HCT116 (cell line): ENCODE measurements at regions not wholly inside any gene's neighbourhood (a gene's known extent, or its start where the extent isn't known, plus 50 kb on each side); places are given as distances from the start of the nearest gene placed in this dataset.

Source experiments
- ATAC-seq: fragments of 200-7000 bp; cut with Tn5 transposase; 2 replicates; pipeline ENCODE4 v1.9.1; 2020; ENCODE audit warnings: mild to moderate bottlenecking, moderate library complexity
- BruUV-seq: library from RNA; stranded (reverse); fragments of 400-500 nt; replicated peaks from 2 replicates; lab custom pipeline; 2021; lab: Mats Ljungman, UMichigan
- CTCF ChIA-PET: fragments of 300-600 bp; sonication (Branson Sonifier 250); formaldehyde crosslinking; loops from one replicate; lab custom pipeline; 2021; ENCODE audit warnings: antibody characterized with exemption; lab: Charles Lee
- POLR2A ChIA-PET: fragments of 300-600, 350-600 bp; sonication (Branson Sonifier 250); formaldehyde crosslinking; loops from one replicate; lab custom pipeline; 2021; ENCODE audit warnings: antibody characterized with exemption; lab: Charles Lee
- RAD21 ChIA-PET, 2 experiments: fragments of 300-600 bp; sonication (Branson Sonifier 250); formaldehyde crosslinking; loops; one replicate each; lab custom pipeline; 2023; ENCODE audit warnings: low total read pairs in 2 of 2; ENCODE audit not compliant: uncharacterized antibody in 2 of 2, unreplicated experiment in 2 of 2, low non-redundant PET in 1 of 2; lab: Charles Lee
- DNase-seq: peaks from one replicate; pipeline ENCODE4 v3.0.0-alpha.2; 2010; ENCODE audit warnings: low read depth, low spot score
- H2AFZ ChIP-seq: fragments of 200-600 bp; shearing (Covaris generic), sonication (generic); 2 replicates; pipeline ENCODE4 v1.6.1; 2017; ENCODE audit warnings: low read depth, mixed run types, mixed read lengths, antibody characterized with exemption, low read length; ENCODE audit not compliant: poor library complexity, severe bottlenecking
- H3K27ac ChIP-seq: 2 replicates; pipeline ENCODE4 v1.5.1; 2012; ENCODE audit warnings: low read depth, low read length
- H3K27me3 ChIP-seq: fragments of 200-600 bp; sonication (generic); 2 replicates; pipeline ENCODE4 v1.6.1; 2016; ENCODE audit warnings: mixed run types, low read length, mixed read lengths; ENCODE audit not compliant: insufficient read depth
- H3K36me3 ChIP-seq, 2 experiments: fragments of 200-500 bp in 1 of 2; fragments of 200-600 bp in 1 of 2; sonication (Bioruptor generic) in 1 of 2; sonication (generic) in 1 of 2; 2 replicates each; pipeline versions ENCODE4 v1.5.1 to v1.6.1; 2014 to 2016; ENCODE audit warnings: low read length in 2 of 2, inconsistent platforms in 1 of 2, mixed read lengths in 1 of 2, mixed run types in 1 of 2; ENCODE audit not compliant: insufficient read depth in 2 of 2, control insufficient read depth in 1 of 2
- H3K4me1 ChIP-seq, 2 experiments: fragments of 200-600 bp in 1 of 2; sonication (generic) in 1 of 2; 2 replicates each; pipeline versions ENCODE4 v1.5.1 to v1.6.1; 2012 to 2017; ENCODE audit warnings: low read length in 2 of 2, inconsistent platforms in 1 of 2, mild to moderate bottlenecking in 1 of 2, mixed read lengths in 1 of 2, mixed run types in 1 of 2, moderate library complexity in 1 of 2; ENCODE audit not compliant: insufficient read depth in 2 of 2, control insufficient read depth in 1 of 2
- H3K4me2 ChIP-seq: fragments of 200-600 bp; sonication (generic); 2 replicates; pipeline ENCODE4 v1.6.1; 2017; ENCODE audit warnings: mixed run types, low read length, mixed read lengths
- H3K4me3 ChIP-seq, 2 experiments: fragments of 200-600 bp in 1 of 2; sonication (generic) in 1 of 2; replicated peaks in 1 of 2; 2 replicates each; pipeline ENCODE4 v1.5.1; 2011 to 2016; ENCODE audit warnings: low read length in 2 of 2, control low read depth in 1 of 2, low read depth in 1 of 2, mild to moderate bottlenecking in 1 of 2, mixed read lengths in 1 of 2, mixed run types in 1 of 2
- H3K79me2 ChIP-seq: fragments of 200-600 bp; sonication (generic); 2 replicates; pipeline ENCODE4 v1.6.1; 2017; ENCODE audit warnings: mild to moderate bottlenecking, mixed run types, low read length, moderate library complexity, mixed read lengths; ENCODE audit not compliant: insufficient read depth
- H3K9ac ChIP-seq: fragments of 200-600 bp; sonication (generic); 2 replicates; pipeline ENCODE4 v1.6.1; 2016; ENCODE audit warnings: low read length, mixed read lengths
- H3K9me2 ChIP-seq: fragments of 200-600 bp; sonication (generic), shearing (Covaris generic); 2 replicates; pipeline ENCODE4 v1.6.1; 2017; ENCODE audit warnings: mixed run types, mild to moderate bottlenecking, moderate library complexity; ENCODE audit not compliant: insufficient read depth
- H3K9me3 ChIP-seq, 2 experiments: fragments of 200-500 bp in 1 of 2; fragments of 200-600 bp in 1 of 2; sonication (Bioruptor generic) in 1 of 2; sonication (generic) in 1 of 2; 2 replicates each; pipeline ENCODE4 v1.6.1; 2014 to 2017; ENCODE audit warnings: low read length in 2 of 2, mixed read lengths in 2 of 2, inconsistent platforms in 1 of 2, low read depth in 1 of 2, mild to moderate bottlenecking in 1 of 2, mixed run types in 1 of 2, moderate library complexity in 1 of 2; ENCODE audit not compliant: control insufficient read depth in 1 of 2, insufficient read depth in 1 of 2
- H4K20me1 ChIP-seq: fragments of 200-600 bp; sonication (generic), shearing (Covaris generic); 2 replicates; pipeline ENCODE4 v1.6.1; 2017; ENCODE audit warnings: mixed run types, mild to moderate bottlenecking, moderate library complexity; ENCODE audit not compliant: insufficient read depth
- ATF3 ChIP-seq: IDR thresholded peaks from 2 replicates; pipeline ENCODE4 v1.6.1; 2012
- CBX3 ChIP-seq: IDR thresholded peaks from 2 replicates; pipeline ENCODE4 v1.6.1; 2012; ENCODE audit warnings: low read depth
- CEBPB ChIP-seq: IDR thresholded peaks from 2 replicates; pipeline ENCODE4 v1.6.1; 2012; ENCODE audit warnings: low read depth
- CTCF ChIP-seq, 3 experiments: fragments of 200-600 bp in 1 of 3; sonication (generic) in 1 of 3; IDR thresholded peaks in 2 of 3; conservative IDR thresholded peaks in 1 of 3; 2 replicates each; pipeline ENCODE4 v1.5.1; 2012 to 2017; ENCODE audit warnings: low read depth in 2 of 3, low read length in 2 of 3, antibody characterized with exemption in 1 of 3, borderline replicate concordance in 1 of 3, control low read depth in 1 of 3, mild to moderate bottlenecking in 1 of 3, mixed read lengths in 1 of 3, mixed run types in 1 of 3, moderate library complexity in 1 of 3; ENCODE audit not compliant: insufficient read depth in 1 of 3
- EGR1 ChIP-seq: IDR thresholded peaks from 2 replicates; pipeline ENCODE4 v1.6.1; 2012; ENCODE audit warnings: low read depth
- ELF1 ChIP-seq: IDR thresholded peaks from 2 replicates; pipeline ENCODE4 v1.6.1; 2012; ENCODE audit warnings: low read depth, borderline replicate concordance
- EZH2 ChIP-seq: fragments of 200-600 bp; sonication (generic); IDR thresholded peaks from 2 replicates; pipeline ENCODE4 v1.6.1; 2017; ENCODE audit warnings: antibody characterized with exemption, mixed run types
- EZH2phosphoT487 ChIP-seq: fragments of 200-600 bp; IDR thresholded peaks from 2 replicates; pipeline ENCODE4 v1.6.1; 2018; ENCODE audit warnings: antibody characterized with exemption, borderline replicate concordance
- FOSL1 ChIP-seq: IDR thresholded peaks from 2 replicates; pipeline ENCODE4 v1.6.1; 2012; ENCODE audit warnings: low read depth
- POLR2A ChIP-seq: IDR thresholded peaks from 2 replicates; pipeline ENCODE4 v1.7.0; 2011; ENCODE audit warnings: borderline replicate concordance; ENCODE audit not compliant: insufficient read depth, insufficient read length; ENCODE audit errors: extremely low read depth
- POLR2AphosphoS5 ChIP-seq: IDR thresholded peaks from 2 replicates; pipeline ENCODE4 v1.6.1; 2011; ENCODE audit warnings: mild to moderate bottlenecking, low read depth, low read length, moderate library complexity
- RAD21 ChIP-seq: IDR thresholded peaks from 2 replicates; pipeline ENCODE4 v1.6.1; 2012; ENCODE audit warnings: low read depth, mild to moderate bottlenecking
- SIN3A ChIP-seq: IDR thresholded peaks from 2 replicates; pipeline ENCODE4 v1.6.1; 2012; ENCODE audit warnings: low read depth
- SP1 ChIP-seq: IDR thresholded peaks from 2 replicates; pipeline ENCODE4 v1.6.1; 2012; ENCODE audit warnings: low read depth
- SRF ChIP-seq: IDR thresholded peaks from 2 replicates; pipeline ENCODE4 v1.6.1; 2012; ENCODE audit warnings: low read depth
- TCF7L2 ChIP-seq: IDR thresholded peaks from 2 replicates; pipeline ENCODE4 v1.7.0; 2011; ENCODE audit warnings: borderline replicate concordance, inconsistent platforms; ENCODE audit not compliant: insufficient read depth, insufficient read length; ENCODE audit errors: extremely low read depth
- YY1 ChIP-seq: IDR thresholded peaks from 2 replicates; pipeline ENCODE4 v1.6.1; 2011; ENCODE audit warnings: low read length, low read depth, moderate library complexity, mild to moderate bottlenecking; ENCODE audit not compliant: insufficient replicate concordance; ENCODE audit errors: extremely low read depth
- ZBTB33 ChIP-seq: IDR thresholded peaks from 2 replicates; pipeline ENCODE4 v1.6.1; 2011; ENCODE audit warnings: mild to moderate bottlenecking, low read length, moderate library complexity; ENCODE audit not compliant: insufficient replicate concordance; ENCODE audit errors: extremely low read depth
- ZFX ChIP-seq: fragments of 450-650 bp; IDR thresholded peaks from 2 replicates; pipeline ENCODE4 v1.6.1; 2017
- intact Hi-C: fragments of 100-400 bp; cut with micrococcal nuclease; formaldehyde crosslinking; loops from 2 replicates; pipeline ENCODE4 v1.10.0; 2022

DNA sequence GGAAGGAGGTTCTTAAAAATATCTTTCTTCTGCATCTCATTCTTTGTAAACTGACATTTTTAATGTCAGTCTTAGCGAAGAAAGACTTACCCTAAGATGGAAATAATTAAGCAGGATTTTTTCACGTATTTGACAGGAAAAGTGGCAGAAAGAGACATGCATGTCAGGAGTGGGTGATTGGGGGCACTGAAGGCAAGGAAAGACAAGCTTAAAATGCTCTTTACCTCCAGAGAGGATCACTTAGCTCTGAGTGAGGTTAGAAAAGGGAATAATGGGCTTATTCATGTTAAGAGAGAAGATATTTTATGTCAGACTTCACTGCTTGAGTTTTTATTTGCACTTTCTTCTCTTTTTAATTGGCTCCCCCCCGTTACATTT is 1358.2 kb upstream of the TMEM132C start:
- Histone ChIP-seq H3K9me2 (no peaks in the 10 kb centered on the region), H3K4me2 (no peak overlapping the region), H3K36me3 (no peaks in the 10 kb centered on the region), H3K27me3 (no peaks in the 10 kb centered on the region), H3K4me1 (no peaks in the 10 kb centered on the region), H3K9me3 (no peaks in the 10 kb centered on the region), H3K27ac (no peak overlapping the region), H3K9ac (no peak overlapping the region), H2AFZ (no peak overlapping the region)
- ChIA-PET RAD21 (no interaction called here), POLR2A (no interaction called here)
- BruUV-seq = no TSS peak
- no peak for ATAC-seq
- intact Hi-C loops = no loop called here
- TF ChIP-seq SRF (no peak), CTCF (IDR thresholded peaks at IDR 0.05 in 2 of 3, conservative IDR thresholded peaks at IDR 0.05 in 1 of 3; ENCODE audit: borderline replicate concordance in 1 of 3, insufficient read depth in 1 of 3, low read depth in 2 of 3, low read length in 2 of 3) (no peak), CEBPB (no peak), ELF1 (no peak), ZFX (no peak), CBX3 (no peak), YY1 (no peak), ATF3 (no peak), POLR2AphosphoS5 (no peak)
- TF ChIP-seq, all 23 proteins: peak for 0
- CTCF ChIA-PET = no interaction called here
- no peak overlapping the region for H3K4me3 ChIP-seq
- H3K79me2 ChIP-seq = no peaks in the 10 kb centered on the region
- no peak for DNase-seq
- no peaks in the 10 kb centered on the region for H4K20me1 ChIP-seq

DNA sequence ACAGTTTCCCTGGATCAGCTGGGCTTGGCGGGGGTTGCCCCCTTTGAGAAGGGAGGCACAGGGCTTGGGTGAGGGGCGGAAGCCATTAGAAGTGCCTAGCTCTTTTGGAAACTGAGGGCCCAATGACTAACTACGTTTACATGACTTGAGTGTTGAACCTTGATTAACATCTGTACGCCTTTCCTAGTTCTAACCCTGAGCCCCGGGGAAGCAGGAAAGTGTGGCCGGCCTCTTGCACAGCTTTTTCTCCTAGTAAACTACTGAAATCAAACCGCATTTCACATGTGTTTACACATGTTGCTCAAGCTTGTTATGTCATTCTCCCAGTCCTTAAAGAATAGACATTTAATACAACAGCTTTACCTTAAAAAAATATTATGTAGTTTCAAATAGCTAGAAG is 1356.4 kb upstream of the TMEM132C start:
- no TSS peak for BruUV-seq
- Histone ChIP-seq H3K27ac (no peak overlapping the region), H3K36me3 (no peaks in the 10 kb centered on the region), H3K9ac (no peak overlapping the region), H3K4me3 (no peak overlapping the region), H3K4me2 (no peak overlapping the region), H2AFZ (no peak overlapping the region), H4K20me1 (no peaks in the 10 kb centered on the region), H3K79me2 (no peaks in the 10 kb centered on the region), H3K4me1 (no peaks in the 10 kb centered on the region), H3K27me3 (no peaks in the 10 kb centered on the region), H3K9me2 (no peaks in the 10 kb centered on the region), H3K9me3 (no peaks in the 10 kb centered on the region)
- ChIA-PET CTCF (interaction anchor here (0.8 to 1.0 kb wide), 2 partner anchors 36 to 126 kb away, joined by 3 read pairs; no protein-coding TSS in a partner anchor), POLR2A (no interaction called here), RAD21 (no interaction called here)
- no peak for DNase-seq
- ATAC-seq = no peak
- intact Hi-C loops = no loop called here
- TF ChIP-seq RAD21 = no peak
- no peak for TF ChIP-seq ATF3
- no peak for TF ChIP-seq SP1
- TF ChIP-seq ELF1 = no peak
- no peak for TF ChIP-seq ZBTB33
- no peak for TF ChIP-seq FOSL1
- no peak for TF ChIP-seq SIN3A
- no peak for TF ChIP-seq TCF7L2
- no peak for TF ChIP-seq POLR2AphosphoS5
- TF ChIP-seq POLR2A = no peak
- TF ChIP-seq EZH2phosphoT487 = no peak
- no peak for TF ChIP-seq EZH2
- TF ChIP-seq EGR1 = no peak
